ENCODE measurements at regions not wholly inside any gene's neighbourhood (a gene's known extent, or its start where the extent isn't known, plus 50 kb on each side); places are given as distances from the start of the nearest gene placed in this dataset.

DNA sequence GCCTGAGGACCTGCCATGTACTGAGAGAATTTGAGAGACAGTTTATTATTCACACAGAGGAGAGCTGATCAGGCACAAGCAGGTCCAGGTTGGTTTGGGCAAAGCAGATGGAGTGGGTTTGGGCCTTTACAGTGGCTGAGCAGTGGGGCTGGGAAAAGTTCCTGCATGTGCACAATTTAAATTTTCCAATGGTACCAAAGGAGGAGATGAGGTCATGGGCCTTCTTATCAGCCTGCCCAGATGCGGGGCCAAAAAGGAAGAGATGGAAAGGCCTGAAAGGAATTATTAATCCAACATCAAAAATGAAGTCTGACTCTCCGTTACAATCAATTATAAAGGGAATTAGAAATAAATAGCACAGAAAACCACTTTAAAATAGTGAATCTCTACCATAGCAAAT, 367.6 kb downstream of the TMEM135 start:
- no peaks in the 10 kb centered on the region for H3K27me3 ChIP-seq (ENCODE audit: control insufficient read depth, low read length)
- H3K9me2 ChIP-seq (replicated peaks; ENCODE audit: control insufficient read depth, low read length): no peaks in the 10 kb centered on the region
- H3K4me3 ChIP-seq (ENCODE audit: low read length): no peak overlapping the region
- TF ChIP-seq, protein P1, sequence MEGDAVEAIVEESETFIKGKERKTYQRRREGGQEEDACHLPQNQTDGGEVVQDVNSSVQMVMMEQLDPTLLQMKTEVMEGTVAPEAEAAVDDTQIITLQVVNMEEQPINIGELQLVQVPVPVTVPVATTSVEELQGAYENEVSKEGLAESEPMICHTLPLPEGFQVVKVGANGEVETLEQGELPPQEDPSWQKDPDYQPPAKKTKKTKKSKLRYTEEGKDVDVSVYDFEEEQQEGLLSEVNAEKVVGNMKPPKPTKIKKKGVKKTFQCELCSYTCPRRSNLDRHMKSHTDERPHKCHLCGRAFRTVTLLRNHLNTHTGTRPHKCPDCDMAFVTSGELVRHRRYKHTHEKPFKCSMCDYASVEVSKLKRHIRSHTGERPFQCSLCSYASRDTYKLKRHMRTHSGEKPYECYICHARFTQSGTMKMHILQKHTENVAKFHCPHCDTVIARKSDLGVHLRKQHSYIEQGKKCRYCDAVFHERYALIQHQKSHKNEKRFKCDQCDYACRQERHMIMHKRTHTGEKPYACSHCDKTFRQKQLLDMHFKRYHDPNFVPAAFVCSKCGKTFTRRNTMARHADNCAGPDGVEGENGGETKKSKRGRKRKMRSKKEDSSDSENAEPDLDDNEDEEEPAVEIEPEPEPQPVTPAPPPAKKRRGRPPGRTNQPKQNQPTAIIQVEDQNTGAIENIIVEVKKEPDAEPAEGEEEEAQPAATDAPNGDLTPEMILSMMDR (IDR thresholded peaks at IDR 0.05; ENCODE audit: low read depth, low read length, poor library complexity, severe bottlenecking): no peak
- no peak for TF ChIP-seq EZH2phosphoT487 (IDR thresholded peaks at IDR 0.05; ENCODE audit: borderline replicate concordance, low read length)
- H3K79me2 ChIP-seq (ENCODE audit: control insufficient read depth, low read length): no peaks in the 10 kb centered on the region
- H4K20me1 ChIP-seq (ENCODE audit: control insufficient read depth, insufficient read depth, low read depth, low read length): no peaks in the 10 kb centered on the region
- no peaks in the 10 kb centered on the region for H3F3A ChIP-seq (ENCODE audit: control insufficient read depth, insufficient read depth)
- no peaks in the 10 kb centered on the region for H3K36me3 ChIP-seq (ENCODE audit: control insufficient read depth, low read length)
- no peaks in the 10 kb centered on the region for H3K9me3 ChIP-seq (ENCODE audit: control insufficient read depth, insufficient read depth, low read length)
- no peaks in the 10 kb centered on the region for H3K4me1 ChIP-seq (ENCODE audit: control insufficient read depth, low read length)
- H3K4me2 ChIP-seq (ENCODE audit: low read length): no peak overlapping the region
- H3K27ac ChIP-seq (ENCODE audit: low read depth, low read length): no peak overlapping the region

DNA sequence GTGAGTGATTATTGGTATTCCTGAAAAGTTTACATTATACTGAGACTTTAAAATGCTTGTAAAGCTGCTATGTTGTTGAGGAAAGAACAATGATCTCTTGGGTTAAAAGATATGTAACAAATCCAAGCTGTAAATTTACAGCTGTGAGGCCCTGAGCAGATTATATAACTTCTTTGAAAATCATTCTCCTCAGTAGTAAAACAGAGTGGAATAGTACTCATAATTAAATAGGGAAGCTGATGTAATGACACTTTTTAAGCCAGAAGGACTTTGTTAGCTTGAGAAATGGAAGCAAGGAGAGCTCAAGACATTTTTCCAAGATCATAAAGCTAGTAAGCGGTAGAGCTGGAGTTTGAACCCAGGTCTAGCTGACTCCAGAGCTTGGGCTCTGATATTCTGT, 363.9 kb downstream of the TMEM135 start:
- Histone ChIP-seq H3K9me3 (ENCODE audit: control insufficient read depth, insufficient read depth, low read length) (no peaks in the 10 kb centered on the region), H3F3A (ENCODE audit: control insufficient read depth, insufficient read depth) (no peaks in the 10 kb centered on the region), H3K4me3 (ENCODE audit: low read length) (no peak overlapping the region), H3K27me3 (ENCODE audit: control insufficient read depth, low read length) (no peaks in the 10 kb centered on the region), H3K79me2 (ENCODE audit: control insufficient read depth, low read length) (no peaks in the 10 kb centered on the region), H3K9me2 (replicated peaks; ENCODE audit: control insufficient read depth, low read length) (no peaks in the 10 kb centered on the region), H4K20me1 (ENCODE audit: control insufficient read depth, insufficient read depth, low read depth, low read length) (no peaks in the 10 kb centered on the region), H3K27ac (ENCODE audit: low read depth, low read length) (no peak overlapping the region), H3K4me1 (ENCODE audit: control insufficient read depth, low read length) (no peaks in the 10 kb centered on the region), H3K36me3 (ENCODE audit: control insufficient read depth, low read length) (no peaks in the 10 kb centered on the region), H3K4me2 (ENCODE audit: low read length) (no peak overlapping the region)
- TF ChIP-seq, protein P1 (IDR thresholded peaks at IDR 0.05; ENCODE audit: low read depth, low read length, poor library complexity, severe bottlenecking): no peak
- no peak for TF ChIP-seq EZH2phosphoT487 (IDR thresholded peaks at IDR 0.05; ENCODE audit: borderline replicate concordance, low read length)

DNA sequence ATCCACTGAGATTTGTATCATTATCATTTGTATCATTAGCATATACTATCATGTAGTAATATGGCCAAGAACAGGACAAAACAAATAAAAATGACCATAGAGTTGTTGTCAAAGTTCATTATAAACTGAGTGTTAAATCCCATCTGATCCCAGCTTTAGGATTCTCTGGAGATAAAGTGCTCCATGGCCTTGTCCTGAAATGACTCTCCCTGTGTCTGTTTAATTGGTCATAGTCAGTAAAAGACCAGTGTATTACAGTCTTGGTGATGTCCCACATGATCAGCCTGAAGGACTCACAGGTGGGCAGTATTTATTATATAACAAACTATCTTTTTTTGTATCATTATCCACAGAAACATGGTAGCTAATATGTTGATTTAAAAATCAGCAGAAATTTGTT, 361.6 kb downstream of the TMEM135 start:
- no peaks in the 10 kb centered on the region for H3K79me2 ChIP-seq (ENCODE audit: control insufficient read depth, low read length)
- no peak overlapping the region for H3K4me2 ChIP-seq (ENCODE audit: low read length)
- no peaks in the 10 kb centered on the region for H3F3A ChIP-seq (ENCODE audit: control insufficient read depth, insufficient read depth)
- H3K27ac ChIP-seq (ENCODE audit: low read depth, low read length): no peak overlapping the region
- no peaks in the 10 kb centered on the region for H3K4me1 ChIP-seq (ENCODE audit: control insufficient read depth, low read length)
- TF ChIP-seq EZH2phosphoT487 (IDR thresholded peaks at IDR 0.05; ENCODE audit: borderline replicate concordance, low read length): no peak
- TF ChIP-seq, protein P1 (IDR thresholded peaks at IDR 0.05; ENCODE audit: low read depth, low read length, poor library complexity, severe bottlenecking): no peak
- H3K4me3 ChIP-seq (ENCODE audit: low read length): no peak overlapping the region
- no peaks in the 10 kb centered on the region for H4K20me1 ChIP-seq (ENCODE audit: control insufficient read depth, insufficient read depth, low read depth, low read length)
- H3K9me2 ChIP-seq (replicated peaks; ENCODE audit: control insufficient read depth, low read length): no peaks in the 10 kb centered on the region
- no peaks in the 10 kb centered on the region for H3K36me3 ChIP-seq (ENCODE audit: control insufficient read depth, low read length)
- H3K27me3 ChIP-seq (ENCODE audit: control insufficient read depth, low read length): 0 out of 2 replicates have a peak, but pooled peaks cover 1% of the 10 kb centered on the region
- no peaks in the 10 kb centered on the region for H3K9me3 ChIP-seq (ENCODE audit: control insufficient read depth, insufficient read depth, low read length)

DNA sequence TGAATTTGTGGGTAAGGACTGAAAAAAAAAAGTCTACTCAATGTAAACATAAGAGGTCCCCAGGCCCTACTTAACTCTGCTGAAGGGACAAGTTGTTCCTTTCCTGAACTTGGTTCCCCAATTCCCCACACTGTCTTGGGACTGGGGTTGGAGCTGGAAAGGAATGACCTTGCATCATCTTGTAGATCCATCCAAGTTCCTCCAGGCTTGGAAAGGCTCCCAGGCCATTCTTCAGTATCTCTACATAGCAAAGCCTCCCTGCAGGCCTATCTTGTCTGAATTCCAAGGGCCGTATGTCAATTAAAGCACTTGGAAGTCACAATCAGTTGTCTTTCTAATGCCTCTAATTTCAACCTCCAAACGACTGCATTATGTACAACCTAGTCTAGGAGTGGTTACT, 361.2 kb downstream of the TMEM135 start:
- Histone ChIP-seq H3K4me3 (ENCODE audit: low read length) (no peak overlapping the region), H3K9me3 (ENCODE audit: control insufficient read depth, insufficient read depth, low read length) (no peaks in the 10 kb centered on the region), H3K9me2 (replicated peaks; ENCODE audit: control insufficient read depth, low read length) (no peaks in the 10 kb centered on the region), H3K36me3 (ENCODE audit: control insufficient read depth, low read length) (no peaks in the 10 kb centered on the region), H3K79me2 (ENCODE audit: control insufficient read depth, low read length) (no peaks in the 10 kb centered on the region), H3K4me1 (ENCODE audit: control insufficient read depth, low read length) (no peaks in the 10 kb centered on the region), H3K27me3 (ENCODE audit: control insufficient read depth, low read length) (0 out of 2 replicates have a peak, but pooled peaks cover 4% of the 10 kb centered on the region), H3K27ac (ENCODE audit: low read depth, low read length) (no peak overlapping the region), H4K20me1 (ENCODE audit: control insufficient read depth, insufficient read depth, low read depth, low read length) (no peaks in the 10 kb centered on the region), H3F3A (ENCODE audit: control insufficient read depth, insufficient read depth) (no peaks in the 10 kb centered on the region), H3K4me2 (ENCODE audit: low read length) (no peak overlapping the region)
- no peak for TF ChIP-seq EZH2phosphoT487 (IDR thresholded peaks at IDR 0.05; ENCODE audit: borderline replicate concordance, low read length)
- TF ChIP-seq, protein P1 (IDR thresholded peaks at IDR 0.05; ENCODE audit: low read depth, low read length, poor library complexity, severe bottlenecking): no peak
